ENCODE measurements at regions not wholly inside any gene's neighbourhood (a gene's known extent, or its start where the extent isn't known, plus 50 kb on each side); places are given as distances from the start of the nearest gene placed in this dataset.

DNA sequence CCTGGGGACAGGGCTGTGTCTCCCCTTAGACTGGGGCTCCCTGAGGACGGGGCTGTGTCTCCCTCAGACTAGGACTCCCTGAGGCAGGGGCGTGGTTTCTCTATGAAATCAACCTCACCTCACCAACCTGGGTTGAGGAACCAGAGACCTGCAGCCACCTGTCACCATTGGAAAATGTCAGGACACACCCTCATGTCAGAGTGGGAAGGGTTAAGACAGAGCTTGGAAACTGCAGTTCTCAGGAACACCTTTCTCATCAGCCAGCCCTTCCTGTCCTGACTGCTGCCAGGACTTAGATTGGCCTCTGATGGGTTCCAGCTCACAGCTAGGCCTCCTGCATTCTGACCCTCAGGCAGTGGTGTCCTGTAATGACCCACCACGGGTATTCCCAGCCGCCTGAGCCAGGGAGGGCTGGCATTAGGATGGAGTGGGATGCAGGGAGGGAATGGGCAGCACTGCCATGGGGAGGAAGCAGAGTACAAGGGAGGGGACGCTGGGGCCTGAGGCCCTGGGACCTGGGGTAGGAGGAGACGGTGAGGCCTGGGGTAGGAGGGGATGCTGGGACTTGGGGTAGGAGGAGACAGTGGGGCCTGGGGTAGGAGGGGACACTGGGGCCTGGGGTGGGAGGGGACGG lies 76.3 kb downstream of the MRPL14 start:
- DNase-seq (ENCODE audit: low spot score): no peak

DNA sequence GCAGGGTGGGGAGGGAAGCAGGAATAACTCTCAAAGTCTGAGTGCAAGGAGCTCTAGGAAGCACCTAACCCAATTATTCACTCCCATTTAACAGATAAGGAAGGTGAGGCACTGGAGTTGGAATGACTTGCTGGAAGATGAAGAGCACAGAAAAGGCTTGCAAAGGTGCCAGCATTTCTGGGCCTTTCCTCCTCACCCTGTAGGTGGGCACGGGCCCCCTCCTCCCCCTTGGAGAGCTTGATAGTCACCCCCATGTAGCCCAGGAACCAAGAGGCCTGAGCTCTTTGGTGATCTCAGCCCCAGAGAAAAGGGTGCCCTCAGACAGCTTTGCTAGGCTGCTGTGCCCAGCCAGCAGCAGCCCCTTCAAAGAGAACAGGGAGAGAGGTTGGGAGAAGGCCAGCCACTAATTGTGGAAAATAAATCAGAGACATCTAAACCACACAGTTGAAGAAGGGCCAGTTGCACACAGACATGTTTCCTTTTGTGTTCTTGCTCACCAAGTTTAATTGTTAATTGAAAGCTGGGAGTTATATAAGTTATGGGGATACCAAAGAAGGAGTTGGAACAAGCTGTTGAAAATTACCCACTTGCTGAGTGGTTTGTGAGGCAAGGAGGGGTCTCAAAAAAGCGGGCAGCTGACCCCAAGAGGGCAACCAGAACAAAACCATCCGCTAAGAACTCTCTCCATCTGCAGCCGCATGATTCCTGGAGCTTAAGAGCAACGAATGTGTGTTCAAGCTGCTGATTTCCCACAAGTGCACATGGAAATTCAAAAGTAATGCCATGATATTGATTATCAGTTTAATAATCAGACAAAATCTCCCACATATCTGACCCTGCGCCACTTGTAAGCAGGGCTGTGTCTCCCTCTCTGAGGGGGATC lies 77.0 kb downstream of the MRPL14 start:
- no peak for DNase-seq (ENCODE audit: low spot score)

DNA sequence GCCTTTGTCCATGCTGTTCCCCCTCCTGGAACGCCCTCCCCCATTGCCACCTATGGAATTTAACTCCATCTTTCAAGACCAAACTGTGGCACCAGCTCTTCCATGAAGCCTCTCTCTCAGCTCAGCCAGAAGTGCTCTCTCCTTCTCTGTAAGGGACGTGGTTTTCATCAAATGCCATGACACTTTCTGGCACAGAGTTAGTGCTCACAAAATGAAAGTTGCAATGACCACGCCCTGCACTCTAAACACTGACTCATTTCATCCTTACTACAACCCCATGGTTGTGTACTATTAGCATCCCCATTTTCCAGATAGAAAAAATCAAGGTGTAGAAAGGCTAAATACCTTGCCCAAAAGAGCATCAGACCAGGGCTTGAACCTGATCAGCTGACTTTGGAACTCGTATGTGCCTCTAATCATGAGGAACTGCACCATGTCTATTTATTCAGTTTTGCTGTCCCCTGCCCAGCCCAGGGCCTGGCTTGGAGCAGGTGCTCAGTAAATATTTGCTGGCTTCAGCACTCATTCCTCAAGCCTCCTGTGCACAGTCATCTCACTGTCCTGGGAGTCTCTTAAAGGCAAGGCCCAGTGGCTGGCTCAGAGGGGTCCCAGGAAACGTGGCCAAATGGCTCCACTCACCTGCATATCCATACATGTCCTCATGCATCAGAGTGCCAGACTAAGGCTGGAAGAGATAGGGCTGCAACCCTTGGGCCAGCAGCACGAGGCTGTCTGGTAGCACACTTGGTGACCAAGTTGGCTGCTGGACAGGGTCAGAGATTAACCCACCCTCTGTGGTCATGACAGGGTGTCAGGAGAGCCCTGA lies 77.9 kb downstream of the MRPL14 start:
- peak; percentile 87 for DNase-seq (ENCODE audit: low spot score)

DNA sequence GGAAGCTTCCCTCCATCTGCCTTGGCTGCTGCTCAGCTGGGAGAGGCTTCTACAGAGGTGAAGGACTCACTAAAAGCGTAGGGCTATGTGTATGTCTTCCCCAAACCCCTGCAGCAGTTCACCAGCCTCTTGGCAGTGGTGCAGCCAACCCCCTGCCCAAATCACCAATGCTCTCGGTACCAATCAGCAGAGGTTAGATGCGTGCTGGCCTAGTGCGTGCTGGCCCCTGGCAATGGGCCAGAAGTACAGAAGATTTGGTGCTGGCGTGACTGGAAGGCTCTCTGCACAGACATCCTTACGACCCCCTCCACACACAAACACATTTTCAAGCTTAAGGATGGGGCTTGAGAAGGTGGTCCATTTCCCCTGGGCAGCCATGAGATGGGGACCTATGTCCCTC lies 79.0 kb downstream of the MRPL14 start:
- DNase-seq (ENCODE audit: low spot score): no peak

DNA sequence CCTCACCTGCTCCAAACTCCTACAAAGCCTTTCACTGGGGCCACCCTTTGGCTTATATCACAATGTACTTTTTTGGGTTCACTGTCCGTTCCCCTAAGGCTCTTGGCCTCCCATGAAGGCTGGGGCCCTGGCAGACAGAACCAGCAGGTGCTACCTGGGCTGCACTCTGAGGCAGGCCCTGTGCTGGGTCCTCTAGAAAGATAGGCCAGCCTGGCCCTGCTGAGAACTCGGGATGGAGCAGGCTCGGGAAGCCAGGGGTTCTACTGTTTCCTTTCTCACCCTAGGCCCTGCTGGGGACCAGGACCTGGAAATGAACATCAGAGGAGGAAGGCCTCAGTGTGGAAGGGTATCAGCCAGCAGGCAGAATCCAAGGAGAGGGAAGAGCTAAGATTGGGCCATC lies 79.5 kb downstream of the MRPL14 start:
- DNase-seq (ENCODE audit: low spot score): no peak

DNA sequence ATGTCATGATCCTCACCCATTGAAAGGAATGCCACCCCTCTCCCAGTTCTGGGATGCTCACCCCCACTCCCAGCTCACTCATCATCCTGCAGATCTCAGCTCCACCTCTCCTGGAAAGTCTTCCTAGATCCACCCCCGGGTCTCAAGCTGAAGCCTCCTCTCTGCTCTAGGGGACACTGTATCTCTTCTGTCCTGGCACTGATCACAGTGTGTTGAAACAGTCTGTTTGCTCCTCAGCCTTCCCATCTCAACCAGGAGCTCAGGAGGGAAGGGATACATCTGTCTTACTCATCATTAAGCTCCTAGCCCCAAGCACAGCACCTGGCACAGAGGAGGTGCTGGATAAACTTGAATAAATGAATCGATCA lies 80.1 kb downstream of the MRPL14 start:
- no peak for DNase-seq (ENCODE audit: low spot score)

DNA sequence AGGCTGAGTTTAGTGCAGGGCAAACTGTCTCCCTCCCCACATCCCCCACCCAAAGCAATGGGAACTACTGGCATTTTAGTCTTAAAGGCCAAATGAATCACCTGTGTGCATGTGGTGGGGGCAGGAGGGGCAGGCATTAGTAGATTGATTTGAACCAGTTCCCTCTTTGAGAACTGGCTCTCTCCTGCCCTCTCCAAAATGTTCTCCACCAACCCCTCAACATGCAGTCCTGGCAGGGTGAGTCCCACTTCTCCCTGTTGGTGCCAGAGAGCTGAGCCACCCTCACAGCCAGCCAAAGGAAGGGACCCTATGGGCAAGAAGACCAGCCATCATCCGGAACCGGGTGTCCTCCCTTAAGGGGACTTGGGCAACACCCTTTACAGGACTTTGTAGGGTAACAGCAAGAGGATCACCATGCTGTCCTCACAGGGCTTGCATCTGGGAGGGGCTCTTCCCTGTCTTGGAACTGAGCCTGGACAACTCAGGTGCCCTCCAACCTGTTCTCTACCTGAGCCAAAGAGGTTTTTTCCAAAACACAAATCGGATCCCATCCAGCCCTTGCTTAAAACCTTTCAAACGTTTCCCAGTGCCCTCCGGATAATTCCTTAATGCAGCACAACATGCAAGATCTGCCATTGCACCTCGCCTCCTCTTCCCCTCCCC lies 80.6 kb downstream of the MRPL14 start:
- no peak for DNase-seq (ENCODE audit: low spot score)

DNA sequence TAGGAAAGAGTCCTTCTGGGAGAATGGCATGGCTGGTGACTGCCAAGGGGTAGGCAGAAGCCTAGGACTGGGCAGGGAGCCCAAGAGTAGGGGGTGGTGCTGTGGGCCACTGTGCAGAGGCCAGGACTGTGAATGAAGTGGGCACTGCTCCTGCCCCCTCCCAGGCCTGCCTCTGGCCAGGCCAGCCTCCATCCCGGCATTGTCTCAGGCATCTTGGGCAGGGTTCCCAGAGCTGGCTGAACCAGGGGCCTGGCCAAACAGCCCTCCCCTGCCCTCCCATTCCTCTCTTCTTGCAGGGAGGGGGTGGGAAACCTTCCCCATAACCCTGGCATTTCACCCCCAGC lies 81.6 kb downstream of the MRPL14 start:
- DNase-seq (ENCODE audit: low spot score): no peak

DNA sequence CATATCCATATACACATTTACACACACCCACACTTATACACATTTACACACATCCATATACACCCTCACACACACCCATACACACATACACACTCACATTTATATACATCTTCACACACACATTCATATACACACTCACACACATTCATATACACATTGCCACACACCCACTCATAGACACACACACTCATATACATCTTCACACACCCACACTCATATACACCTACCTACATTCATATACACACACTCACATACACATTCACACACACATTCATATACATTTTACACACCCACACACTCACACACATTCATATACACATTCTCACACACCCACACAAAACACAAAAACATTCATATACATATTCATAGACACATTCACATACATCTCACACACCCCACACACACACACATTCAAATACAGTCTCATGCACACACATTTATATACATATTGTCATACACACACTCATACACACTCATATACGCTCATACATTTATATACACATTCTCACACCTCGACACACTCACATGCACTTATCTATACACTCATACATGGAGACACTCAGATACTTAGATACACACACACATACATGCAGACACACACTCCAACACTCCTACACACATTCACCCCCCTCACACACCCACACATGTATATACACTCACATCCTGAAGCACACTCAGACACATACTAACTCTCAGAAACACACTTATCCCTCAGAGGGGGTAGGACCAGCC lies 82.1 kb downstream of the MRPL14 start:
- no peak for DNase-seq (ENCODE audit: low spot score)

DNA sequence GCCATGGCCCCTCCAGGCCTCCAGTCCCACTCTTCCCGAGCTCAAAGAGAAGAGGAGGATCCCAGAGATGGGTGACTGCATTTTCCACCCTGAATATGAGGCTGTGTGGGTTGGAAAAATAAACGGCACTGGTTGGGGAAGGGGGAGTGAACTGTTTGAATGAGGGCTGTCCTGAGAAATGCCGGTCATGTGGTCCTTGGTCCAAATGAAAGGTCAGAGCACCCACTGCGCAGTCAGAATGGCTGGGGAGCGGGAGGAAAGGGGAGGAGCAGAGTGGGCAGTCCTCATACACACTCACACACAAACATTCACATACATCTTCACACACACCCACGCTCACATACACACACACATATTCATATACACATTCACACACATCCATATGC lies 83.1 kb downstream of the MRPL14 start:
- no peak for DNase-seq (ENCODE audit: low spot score)

DNA sequence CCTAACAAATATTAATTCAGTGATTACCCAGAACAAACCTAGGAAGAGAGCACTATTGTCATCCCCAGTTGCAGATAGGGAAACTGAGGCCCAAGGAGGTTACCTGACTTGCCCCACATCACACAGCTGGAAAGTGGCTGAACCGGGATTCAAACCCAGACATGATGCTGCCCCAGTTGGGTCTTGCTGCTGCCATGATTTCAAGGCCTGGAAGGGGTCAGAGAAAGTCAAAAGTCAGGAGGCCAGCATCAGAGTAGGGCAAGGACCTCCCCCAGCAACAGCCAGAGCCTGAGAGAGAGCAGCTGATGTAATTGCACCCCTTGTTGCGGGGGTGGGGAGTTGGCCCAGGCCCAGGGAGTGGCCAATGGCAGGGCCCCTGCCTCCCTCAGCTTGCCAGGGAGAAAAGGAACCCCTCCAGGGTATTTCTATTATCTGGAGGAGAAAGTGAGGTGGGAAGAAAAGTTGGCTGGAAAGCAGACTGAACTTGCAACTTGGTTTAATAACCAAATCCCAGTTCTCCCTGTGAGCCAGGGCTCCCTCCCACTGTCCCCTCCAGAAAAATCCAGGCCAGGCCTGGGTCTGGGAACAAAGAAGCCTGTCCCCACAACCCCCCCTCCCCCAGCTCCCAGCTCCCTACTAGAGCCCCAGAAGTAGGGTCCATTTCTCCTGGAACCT lies 83.6 kb downstream of the MRPL14 start:
- DNase-seq (ENCODE audit: low spot score): no peak

DNA sequence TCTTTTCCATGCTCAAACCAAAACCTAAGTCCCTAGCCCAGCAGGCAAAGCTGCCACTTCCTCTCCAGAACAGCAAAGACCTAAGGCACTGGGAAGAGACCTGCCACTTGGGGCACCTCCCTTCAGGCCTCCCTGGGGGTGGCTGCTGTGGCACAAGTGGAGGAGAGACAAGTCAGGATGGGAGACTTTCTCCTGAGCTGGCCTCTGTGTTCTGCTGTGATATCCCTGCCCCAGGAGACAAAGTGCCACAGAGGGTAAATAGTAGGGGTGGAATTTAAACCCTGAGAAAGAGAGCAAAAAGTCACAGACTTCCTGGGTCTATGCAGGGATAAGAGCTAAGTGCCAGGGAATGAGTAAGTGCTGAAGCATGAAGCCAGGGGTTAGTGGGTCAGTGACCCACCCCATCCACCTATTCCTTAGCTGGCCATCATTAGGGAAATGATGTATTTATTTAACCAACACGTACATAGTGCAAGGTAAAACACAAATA lies 84.2 kb downstream of the MRPL14 start:
- DNase-seq (ENCODE audit: low spot score): no peak

DNA sequence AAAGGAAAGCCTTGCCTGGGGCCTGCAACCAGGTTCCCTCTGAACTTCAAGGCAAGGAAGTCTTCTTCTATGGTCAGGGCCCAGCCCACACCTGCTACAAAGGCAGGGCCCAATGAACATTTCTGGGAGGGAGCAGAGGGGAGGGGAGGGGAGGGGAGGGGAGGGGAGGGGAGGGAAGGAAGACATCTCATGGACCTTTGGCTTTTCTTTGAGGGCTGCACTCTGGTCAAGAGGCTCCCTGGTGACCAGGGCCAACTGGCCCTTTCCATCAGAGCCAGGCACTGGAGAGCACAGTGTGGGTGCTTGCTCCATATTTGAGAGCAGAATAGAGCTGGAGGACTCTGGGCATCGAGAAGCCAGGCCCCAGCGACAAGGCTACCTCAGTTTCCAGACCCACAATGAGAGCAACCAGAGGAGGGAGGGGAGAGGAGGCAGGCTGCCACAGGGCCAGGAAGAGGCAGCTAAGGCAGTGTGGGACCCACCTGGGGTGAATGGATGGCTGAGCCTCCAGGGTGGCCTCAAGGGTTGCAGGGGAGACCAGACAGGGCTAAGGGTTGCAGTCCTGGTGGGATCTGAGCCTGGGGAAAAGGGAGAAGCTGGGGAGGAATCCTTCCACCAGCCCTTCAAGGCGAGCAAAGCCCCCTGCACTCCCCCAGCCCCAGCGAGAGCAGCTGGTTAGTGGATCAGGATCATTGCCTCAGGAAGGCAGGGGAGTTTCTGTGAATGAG lies 84.8 kb downstream of the MRPL14 start:
- DNase-seq (ENCODE audit: low spot score): no peak

DNA sequence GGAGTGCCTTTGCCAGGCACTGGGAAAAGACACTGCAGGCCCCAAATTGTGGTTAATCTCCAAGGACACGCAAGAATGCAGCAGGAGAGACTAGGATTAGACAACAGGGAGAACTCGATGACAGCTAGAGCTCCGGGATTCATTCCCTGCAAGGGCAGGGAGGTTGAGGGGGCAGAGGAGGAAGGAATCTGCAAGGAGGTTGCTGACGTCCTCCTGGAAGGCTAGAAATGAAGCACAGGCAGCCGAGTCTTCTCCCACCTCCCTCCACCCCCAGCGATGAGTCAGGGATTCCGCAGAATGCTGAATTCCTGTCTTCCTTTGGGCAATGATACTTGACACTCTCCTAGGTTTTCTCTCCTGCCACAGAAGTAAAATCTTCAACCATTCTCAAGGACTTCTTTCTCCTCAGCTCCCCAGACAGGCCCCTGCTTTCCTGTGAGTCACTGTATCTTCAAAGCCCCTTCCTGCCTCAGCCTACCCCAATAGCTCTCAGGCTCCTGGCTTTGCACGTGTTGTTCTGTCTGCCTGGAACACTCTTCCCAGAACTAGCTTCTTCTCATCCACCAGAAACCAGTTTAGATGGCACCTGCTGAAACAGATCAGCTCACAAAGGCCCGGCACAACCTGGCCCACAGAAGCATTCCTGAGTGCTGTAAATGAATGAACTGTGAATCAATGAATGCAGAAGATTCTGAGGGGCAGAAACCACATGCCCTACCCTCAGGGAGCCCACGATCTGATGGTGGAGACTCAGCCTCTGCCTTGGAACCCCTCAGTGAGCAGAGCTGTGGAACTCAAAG lies 85.6 kb downstream of the MRPL14 start:
- peak; percentile 94 for DNase-seq (ENCODE audit: low spot score)

DNA sequence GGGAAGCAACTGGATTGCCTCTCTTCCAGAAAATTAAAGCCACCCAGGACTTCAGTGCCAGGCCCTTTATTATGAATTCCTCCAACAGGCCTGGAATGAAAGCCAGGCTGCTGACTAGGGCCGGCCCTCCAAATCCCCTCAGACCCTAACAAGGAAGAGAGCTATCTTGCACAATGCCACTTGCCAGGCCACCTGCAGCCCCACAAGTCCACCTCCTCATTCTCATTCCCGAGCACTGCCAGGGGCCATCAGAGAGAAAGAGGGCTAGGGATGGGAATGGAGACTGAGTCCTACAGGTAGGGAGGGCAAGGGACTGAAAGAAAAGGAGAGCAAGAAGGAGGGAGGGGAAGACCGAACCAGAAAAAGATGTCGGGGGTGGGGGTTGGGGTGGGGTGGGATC lies 86.5 kb downstream of the MRPL14 start:
- no peak for DNase-seq (ENCODE audit: low spot score)

DNA sequence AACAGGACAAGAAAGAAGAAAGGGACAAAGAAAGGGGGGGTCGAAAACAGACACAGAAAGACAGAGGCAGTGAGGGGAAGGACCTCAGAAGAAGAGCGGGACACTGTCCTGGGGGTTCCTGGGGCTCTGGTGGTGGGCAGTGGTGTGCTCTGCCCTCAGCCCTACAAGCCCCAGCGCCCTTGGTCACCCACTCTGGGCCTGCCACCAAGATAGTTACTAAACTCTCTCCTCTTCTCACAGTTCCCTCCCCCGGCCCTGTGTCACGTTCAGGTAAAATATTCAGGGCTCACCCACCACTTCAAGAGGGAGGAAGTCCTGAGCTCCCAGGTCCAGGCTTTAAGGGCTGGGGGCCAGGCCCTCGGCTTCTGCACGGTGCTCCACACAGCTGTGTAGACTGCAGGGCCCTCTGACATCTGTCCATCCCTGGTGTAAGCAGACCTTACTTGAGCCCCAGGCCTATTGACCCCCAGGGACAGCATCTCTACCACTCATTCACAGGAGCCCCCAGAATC lies 87.4 kb downstream of the MRPL14 start:
- DNase-seq (ENCODE audit: low spot score): no peak

DNA sequence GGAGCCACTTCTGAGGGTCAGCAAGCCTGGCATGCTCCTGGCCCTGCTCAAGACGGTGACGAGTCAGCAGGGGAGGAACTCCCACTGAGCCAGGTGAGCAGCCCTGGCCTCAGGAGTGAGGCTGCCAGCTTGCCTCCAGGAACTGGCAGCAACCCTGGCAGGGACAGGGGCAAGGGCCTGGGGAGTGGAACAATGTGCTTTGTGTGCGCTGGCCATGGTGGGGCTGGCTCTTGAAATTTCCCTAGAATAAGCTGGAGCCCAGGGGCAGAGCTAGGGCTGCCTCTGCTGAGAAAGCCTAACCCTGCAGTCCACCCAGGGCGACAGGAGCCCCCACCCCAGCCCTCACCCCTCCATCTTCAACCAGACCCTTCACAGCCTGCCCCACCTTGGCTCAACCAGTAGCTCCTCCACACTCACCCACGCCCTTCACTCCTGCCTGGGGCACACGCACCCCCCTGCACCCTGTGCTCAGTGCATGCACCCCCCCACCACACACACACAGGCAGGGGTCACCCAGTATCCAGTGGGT lies 88.0 kb downstream of the MRPL14 start:
- DNase-seq (ENCODE audit: low spot score): no peak

DNA sequence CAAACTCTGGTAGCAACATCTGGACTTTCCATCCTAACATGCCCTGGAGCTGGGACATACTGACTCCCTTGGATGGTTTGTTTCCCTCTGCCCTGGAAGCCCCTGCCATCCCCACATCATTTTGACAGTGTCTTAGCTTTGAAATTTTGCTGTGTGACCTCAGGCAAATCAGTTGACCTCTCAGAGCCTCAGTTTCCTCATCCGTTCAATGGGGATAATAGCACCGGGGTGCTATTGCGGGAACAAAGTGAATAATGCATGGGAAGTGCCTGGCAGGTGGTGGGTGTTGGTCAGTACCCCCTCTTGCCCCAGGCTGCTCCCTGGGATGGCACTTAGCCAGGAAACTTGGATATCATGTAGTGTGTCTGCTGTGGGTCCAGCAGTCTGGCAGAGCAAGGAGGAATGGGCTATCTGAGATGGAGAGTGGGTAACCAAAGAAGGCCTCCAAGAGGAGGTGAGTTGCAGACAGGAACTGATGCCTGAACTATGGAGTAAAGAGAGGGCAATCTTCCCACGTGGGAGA lies 88.6 kb downstream of the MRPL14 start:
- no peak for DNase-seq (ENCODE audit: low spot score)

Data from umbilical cord (tissue), 1 donor.